HPDE6-E6E7 (cell line): ENCODE measurements at regions not wholly inside any gene's neighbourhood (a gene's known extent, or its start where the extent isn't known, plus 50 kb on each side); places are given as distances from the start of the nearest gene placed in this dataset.

Experiments
- DNase-seq: peaks from one replicate; pipeline ENCODE4 v3.0.0; 2011; ENCODE audit warnings: missing footprints; ENCODE audit errors: extremely low spot score

DNA sequence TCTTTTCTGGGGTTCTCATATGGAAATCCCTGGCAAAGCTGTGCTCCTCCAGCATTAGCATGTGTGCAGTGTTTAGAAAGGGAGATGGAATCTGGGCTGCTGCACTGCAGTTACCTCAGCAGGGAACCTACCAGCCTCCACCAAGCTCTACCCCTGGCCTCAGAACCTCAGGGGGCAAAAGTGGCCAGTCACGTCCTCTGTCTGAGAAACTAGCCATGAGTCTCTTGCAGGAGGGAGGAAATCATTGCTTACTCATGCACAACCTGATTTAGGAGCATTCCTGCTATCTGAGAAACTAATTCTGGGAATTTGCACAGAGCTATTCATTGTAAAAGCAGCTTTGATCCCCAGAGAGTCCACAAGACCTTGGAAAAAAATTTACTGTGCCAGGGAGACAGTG lies 80.6 kb upstream of the IPO9 start:
- DNase-seq, result no peak

DNA sequence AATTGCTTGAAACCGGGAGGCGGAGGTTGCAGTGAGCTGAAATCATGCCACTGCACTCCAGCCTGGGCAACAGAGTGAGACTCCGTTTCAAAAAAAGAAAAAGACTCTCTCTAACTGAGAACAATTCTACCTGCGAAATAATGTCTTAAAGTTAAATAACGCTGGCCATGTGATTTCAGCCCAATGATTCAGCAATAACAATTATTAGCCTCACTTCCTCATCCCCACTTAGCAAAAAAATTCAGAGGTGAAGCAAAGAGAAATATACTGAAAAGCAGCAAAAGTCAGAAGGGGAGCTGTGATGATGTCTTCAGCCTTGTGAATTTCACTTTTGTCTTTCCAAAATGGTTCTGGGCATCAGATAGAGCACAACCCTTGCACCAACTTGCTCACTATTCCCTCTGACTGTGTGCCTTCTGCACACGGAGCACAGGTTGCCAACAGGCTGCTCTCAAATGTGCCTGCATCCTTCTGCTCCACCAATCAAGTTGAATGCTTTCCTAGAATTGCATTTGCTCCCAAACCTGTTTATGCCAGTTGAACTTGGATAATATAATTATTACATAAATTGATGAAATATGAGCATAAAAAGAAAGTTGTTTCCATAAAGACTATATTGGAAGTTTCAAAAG lies 79.8 kb upstream of the IPO9 start:
- no peak for DNase-seq

DNA sequence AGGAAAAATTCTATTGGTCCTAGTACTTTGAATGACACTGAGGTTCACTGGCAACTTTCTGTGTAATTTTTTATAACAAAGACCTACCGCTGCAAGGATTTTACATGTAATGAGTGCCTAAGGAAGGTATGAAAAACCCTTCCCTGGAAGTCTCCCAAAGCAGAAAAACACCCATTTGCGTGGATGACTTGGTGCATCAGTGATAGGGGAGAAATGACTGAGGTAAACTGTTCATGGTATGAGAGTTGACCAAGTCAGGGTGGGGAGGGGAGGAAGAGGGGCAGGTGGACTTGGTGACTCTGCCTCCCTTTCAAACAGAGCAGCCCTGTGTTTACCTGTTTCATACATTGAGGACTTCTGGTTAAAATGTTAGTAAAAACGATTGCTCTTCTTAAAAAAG lies 78.8 kb upstream of the IPO9 start:
- no peak for DNase-seq

DNA sequence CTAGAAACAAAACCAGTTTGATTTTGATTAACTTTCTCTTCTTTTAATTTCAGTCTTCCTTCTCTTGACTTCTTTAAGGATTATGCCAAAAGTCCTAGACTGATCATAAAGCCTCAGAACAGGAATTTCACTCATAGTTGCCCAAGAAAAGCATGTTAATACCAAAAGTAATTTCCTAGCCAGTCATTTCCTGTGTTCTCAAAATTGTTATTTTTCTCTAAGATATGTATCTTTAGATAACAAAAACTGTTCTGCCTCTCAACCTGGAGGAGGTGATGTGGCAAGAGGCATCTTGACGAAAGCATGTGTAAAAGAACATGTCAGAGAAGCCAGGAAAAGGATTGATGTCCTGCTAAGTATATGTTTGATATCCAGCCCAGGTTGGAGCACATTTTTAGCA lies 78.0 kb upstream of the IPO9 start:
- no peak for DNase-seq

DNA sequence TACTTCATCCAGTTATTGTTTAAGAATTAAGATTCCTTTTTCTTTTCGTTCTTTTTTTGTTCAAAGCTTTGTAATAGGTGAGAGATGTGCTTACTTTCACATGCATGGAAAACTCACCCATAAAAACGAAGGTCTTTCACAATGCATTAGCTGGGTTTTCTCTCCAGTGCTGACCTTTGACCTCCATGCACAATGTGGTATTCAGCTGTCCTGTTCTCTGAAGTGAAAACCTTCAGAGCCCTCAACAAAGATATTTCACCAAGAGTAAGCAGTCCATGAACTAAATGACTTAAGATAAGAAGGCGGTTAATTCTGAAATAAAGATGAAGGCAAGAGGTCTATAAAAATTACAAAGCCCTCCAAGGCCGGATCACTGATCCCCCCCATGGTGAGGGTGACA lies 77.1 kb upstream of the IPO9 start:
- DNase-seq, result no peak

DNA sequence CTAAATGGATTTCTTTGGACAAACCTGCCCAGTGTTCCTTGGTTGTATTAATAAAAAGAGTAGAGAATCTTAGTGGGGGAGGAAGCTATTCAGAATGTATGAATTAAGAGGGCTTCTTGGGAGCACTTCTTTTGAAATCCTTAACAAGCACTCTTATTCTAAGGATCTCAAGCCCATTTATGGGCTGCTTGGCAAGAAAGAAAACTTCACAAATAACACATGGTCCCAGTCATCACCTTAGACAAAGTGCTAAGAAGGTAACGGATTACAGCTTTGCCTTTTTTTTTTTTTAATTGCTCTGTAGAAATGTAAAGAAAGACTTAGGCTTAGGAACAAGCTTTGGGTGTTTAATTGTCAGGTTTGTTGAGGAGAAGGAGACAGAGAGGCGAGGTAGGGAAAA lies 76.6 kb upstream of the IPO9 start:
- no peak for DNase-seq

DNA sequence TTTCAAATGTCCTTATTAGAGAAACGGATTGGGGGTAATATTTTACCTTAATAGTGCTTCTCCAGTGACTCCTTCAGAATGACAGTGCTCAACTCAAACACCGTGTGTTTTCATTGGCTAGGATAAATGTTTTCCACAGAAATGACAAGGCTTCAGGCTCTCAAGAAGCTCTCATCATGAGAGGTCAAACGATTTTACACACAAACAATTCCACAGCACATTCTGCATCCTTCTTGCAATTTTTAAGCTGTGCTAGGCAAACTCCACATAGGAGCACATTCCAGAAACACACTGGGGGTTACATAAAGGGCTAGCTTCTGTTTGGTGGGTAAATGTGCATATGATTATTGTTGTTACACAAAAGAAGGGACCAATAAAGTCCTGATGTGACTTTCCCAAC lies 75.5 kb upstream of the IPO9 start:
- no peak for DNase-seq

DNA sequence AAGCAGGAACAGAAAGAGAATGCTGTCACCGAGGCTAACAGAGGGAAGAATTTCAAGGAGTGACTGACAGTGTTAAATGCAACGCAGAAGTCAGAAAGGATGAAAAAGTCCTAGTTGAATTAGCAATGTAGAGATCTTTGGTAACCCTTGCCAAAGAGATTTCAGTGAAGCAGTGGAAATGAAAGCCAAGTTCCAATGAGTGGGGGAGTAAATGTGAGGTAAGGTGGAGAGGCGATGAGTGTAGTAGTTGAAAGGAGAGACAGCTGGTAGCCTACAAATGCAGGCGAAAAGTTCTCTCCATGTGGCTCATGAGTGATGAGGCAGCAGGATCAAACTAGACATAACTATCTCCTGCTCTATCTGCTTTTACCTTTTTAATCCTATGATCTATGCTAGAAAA lies 74.6 kb upstream of the IPO9 start:
- DNase-seq, result no peak

DNA sequence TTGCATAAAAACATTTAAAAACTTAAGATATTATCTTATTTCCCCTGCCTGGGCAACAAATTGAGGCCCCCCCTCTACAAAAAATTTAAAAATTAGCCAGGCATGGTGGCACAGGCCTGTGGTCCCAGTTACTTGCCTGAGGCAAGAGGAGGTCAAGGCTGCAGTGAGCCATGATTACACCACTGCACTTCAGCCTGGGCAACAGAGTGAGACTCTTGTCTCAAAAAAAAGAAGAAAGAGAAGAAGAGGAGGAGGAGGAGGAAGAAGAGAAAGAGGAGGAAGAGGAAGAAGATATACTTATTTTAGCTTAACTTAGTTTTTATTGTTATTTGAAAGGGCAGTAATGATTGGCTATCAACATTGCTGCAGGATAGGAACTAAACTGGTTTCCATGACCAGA lies 73.8 kb upstream of the IPO9 start:
- no peak for DNase-seq

DNA sequence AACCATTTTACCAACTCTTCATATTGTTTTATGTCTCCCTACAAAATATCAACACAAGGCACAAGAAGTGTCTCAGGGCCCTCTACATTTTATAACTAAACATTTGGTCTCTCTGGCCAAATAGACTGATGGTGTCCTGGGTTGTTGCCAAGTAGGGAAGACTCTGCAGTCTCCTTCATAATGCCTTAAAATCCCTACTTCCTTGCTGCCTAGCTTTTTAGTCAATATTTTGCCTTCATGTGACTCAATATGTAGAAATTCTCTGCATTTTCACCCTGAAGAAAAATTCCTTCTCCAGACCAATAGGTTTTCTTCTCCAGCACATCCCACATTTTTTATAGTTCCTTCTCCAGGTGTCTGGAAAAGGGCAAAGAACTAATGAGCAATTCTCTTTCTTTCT lies 72.6 kb upstream of the IPO9 start:
- no peak for DNase-seq

DNA sequence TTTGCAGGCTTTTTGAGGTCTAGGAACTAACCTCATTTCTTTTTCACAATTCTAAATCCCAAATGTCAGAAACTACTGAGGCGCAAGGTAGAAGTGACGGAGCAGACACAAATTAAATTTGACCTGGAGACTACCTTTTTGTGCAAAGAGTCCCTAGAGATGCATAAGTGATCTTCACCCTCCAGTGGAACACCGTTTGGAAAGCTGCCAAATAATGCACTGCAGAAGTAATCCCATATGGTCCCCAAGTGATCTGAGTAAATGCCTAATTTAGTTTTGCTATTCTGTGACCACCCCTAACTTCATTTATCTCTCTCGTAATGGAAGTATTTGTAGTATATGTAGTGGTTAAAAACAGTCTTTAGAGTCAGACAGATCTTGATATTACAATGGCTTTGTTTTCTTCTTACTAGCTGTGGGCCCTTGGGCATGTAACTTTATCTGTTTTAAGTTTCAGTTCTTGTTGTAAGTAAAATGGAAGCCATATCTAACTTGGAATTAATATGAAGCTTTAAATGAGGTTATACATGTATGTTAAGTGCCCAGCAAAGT lies 70.4 kb upstream of the IPO9 start:
- no peak for DNase-seq

DNA sequence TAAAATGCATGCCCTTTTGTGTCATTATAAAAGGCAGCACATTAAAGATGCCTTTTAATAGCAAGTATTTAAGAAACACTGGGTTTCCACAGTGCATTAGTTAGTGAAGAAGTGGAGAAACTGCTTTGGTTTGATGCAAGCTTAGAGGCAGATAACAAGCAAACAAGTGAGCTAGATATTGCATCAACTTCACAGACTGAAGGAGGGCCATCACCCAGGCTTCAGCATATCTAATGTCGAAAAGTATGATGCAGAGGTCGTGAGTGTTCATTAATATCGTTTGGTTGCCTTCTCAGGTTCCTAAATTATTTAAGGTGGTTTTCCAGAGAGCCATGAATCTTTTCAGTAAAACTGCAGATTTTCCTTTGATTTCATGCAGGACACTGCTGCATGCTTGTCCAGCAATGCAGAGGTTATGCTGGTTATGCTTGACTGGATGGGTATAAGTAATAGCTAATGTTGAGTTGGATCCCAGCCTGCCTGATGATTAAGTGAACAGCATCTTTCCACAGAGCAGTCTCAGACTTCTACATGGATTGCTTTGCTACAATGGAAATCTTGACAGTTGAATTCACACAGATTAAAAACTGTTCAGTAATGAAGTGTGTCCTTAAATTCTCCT lies 69.7 kb upstream of the IPO9 start:
- no peak for DNase-seq

DNA sequence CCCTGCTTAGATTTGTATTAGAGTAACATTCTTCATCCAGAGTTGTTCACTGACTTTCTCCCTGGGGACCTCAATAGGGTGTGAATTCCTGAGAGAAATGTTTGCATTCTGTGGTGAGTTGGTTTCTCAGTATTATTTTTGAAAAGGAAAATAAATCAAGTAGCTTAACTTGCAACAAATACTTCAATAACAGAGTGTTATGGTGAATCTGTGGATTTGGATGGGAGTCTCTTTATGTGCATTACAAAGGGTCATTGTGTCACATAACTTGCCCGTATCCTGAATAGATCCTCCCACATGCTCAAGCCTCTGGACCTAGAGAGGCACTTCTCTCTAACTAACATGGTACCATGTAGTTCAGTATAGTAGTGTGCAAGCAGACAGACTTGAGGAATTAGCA lies 68.4 kb upstream of the IPO9 start:
- DNase-seq, result no peak

DNA sequence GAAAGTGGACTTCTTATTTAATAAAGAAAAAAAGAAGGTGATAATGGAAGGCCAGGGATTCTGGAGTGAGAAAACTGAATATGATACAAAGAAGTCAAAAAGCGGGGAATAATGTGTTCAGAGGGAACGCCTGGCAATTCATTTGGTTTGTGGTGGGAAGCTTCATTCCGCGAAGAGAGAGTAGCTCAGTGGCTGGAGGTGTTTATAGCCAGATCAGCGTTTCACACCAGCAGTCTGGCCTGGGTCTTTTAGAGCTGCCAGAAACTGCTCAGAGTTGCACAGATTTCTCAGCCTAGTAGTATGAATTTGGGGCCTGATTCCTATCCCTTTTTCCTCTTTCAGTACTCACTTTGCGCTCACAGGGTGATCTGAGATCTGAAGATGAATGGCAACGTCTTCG lies 67.8 kb upstream of the IPO9 start:
- DNase-seq, result no peak

DNA sequence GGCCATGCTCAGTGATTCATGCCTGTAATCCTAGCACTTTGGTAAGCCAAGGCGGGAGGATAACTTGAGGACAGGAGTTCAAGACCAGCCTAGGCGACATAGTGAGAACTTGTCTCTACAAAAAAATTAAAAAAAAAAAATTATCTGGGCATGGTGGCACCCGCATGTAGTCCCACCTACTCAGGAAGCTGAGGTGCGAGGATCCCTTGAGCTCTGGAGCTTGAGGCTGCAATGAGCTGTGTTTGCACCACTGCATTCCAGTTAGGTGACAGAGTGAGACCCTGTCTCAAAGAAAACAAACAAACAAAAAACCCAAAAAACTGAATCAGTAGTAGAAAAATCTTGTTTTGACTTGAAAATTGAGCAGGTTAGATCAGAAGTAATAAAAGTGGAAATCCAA lies 67.1 kb upstream of the IPO9 start:
- DNase-seq, result no peak

DNA sequence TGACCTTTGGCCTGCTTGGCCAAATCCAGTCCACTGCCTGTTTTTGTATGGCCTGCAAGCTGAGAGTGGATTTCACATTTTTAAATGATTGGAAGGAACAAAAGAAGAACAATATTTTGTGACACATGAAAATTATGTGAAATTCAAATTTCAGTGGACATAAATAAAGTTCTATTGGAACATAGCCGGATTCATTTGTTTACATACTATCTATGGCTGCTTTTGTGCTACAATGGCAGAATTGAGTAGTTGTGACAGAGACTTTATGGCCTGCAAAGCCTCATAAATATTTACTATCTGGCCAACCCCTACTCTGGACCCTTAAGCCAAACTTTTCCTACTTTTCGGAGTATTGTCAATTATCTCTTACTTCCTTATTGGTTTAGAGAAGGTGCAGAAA lies 66.6 kb upstream of the IPO9 start:
- no peak for DNase-seq

DNA sequence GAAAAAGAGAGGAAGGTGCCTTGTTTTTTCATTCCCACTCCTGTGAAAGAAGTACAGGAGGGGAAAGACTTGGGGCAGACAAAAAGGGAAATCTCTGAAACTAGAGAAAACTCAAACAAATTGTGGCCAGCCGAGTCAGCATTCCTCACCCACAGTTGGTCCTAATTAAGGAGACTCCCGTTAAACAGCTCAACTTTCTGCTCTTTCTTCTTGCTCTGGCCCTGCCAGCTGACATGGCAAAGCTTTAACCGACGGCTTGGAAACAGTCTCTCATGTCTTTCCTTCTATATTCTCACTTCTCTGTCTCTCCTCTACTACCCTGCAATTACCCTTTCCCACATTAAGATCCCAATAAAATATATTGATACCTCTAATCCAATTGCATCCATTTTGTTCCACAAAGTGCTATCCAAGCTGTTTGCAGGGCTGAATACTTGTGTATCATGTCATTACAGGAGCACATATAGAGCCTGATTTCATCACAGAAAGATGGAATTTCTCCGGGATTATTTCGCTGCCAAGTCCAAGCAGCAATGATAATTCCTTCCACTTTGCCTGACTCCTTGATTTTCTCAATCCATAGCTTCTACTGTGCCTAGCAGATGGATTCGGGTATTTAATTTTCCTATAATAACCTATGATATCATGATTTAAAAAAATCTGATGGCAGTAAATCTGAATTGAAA lies 65.4 kb upstream of the IPO9 start:
- DNase-seq, result no peak

DNA sequence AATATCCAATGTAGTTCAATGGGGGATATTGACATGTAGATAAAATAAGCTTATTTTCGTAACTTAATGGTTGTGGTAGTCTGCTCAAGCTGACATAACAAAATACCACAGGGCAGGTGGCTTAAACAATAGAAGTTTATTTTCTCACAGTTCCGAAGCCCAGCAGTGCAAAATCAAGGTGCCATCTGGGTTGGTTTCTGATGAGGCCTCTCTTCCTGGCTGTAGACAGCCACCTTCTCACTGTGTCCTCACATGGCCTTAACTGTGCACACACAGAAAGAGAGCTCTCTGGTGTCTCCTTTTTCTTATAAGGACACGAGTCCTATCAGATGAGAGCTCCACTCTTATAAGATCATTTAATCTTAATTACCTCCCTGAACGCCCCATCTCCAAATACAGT lies 64.8 kb upstream of the IPO9 start:
- no peak for DNase-seq

DNA sequence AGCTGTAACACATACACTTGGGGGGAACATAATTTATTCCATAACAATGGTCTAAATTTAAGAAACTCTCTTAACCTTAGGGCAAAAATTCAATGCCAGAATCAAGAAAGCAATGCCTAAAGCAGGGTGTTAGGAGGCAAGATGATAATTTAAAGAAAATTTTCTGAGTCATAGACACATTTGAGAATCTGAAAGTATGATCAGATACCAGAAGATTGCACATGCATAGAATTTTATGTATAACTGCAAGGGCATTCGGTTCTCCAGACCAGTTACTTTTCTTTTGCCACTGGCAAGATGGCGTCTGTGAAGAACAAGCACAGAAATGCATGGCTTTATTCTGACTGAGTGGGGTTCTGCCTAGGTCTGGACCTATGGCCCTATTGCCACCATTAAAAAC lies 64.4 kb upstream of the IPO9 start:
- no peak for DNase-seq

DNA sequence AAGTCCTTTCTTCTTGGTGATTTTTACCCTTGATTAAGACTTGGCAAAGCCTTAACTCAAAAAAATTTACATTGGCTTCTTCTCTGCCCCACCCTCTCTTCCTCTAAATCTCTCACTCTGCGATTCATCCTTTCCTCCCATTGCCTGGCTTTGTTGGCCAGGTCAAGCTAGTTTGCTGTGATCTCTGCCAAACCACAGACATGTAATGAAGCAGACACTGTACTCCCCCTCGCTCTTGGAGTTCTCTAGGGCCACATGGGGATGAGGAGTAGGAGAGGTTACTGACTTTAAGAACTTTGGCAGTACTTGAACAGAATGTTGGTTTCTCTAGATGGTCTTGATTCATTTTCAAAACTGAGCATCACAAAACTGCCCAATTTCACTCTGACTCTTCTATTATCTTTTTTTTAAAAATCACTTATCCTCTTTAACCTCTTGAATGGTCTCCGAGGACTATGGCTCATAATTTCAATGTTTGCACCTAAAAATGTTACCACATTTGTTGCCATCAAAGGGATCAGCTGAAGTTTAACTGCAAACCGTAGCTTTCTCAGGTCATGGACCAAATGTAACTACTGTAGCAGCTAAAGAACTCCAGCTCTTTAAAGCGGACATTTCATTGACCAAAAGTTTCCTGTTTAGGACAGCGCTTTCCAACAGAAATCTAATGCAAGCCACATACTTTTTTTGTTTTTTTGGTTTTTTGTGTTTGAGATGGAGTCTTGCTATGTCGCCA lies 62.7 kb upstream of the IPO9 start:
- no peak for DNase-seq

DNA sequence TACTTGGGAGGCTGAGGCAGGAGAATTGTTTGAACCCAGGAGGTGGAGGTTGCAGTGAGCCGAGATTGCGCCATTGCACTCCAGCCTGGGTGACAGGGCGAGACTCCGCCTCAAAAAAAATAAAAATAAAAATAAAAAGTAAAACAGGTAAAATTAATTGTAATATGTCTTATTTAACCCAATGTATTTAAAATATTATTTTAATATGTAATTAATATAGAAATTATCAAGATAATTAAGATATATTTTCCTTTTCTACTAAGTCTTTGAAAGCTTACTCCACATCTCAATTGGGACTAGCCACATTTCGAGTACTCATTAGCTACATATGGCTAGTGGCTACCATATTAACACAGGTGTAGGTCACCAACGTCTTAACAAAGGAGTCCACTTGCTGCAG lies 61.6 kb upstream of the IPO9 start:
- no peak for DNase-seq

DNA sequence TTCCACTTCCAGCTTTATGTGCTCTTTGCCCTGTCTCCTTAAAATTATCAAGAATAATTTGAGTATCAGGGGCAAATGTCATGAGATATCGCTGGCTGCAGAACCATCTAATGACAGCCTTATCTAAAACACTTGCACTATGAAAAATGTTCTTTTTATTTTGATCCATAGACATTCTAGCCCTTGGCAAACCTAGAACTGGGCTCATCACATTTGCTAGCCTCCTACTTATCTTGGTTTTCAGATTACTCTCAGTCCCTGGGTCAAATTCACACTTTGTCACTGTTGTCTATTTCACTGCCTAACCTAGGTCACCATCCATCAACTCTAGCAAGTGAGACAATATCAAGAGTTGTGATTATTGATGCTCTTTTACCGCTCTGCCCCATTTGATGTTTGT lies 59.9 kb upstream of the IPO9 start:
- no peak for DNase-seq

DNA sequence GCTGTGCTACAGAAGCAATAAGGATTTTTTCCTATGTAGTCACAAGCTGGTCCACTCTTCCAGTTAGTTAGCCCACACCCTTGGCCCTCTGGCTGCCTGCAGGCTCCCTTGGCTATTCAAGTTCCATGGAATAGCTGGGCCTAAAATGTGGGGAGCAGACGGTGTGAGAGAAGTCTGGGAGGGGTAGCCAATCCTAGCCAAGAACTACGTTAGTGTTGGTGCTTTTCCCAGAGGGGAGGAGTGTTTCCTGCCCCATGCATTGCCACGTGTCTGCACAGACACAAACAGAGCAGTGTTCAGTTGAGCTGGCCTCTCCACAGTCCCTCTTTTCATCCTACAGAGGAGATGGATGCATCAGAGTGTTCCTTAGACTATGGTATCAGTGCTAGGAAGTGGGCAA lies 59.0 kb upstream of the IPO9 start:
- DNase-seq, result no peak
